HCT116 (cell line): ENCODE measurements at regions not wholly inside any gene's neighbourhood (a gene's known extent, or its start where the extent isn't known, plus 50 kb on each side); places are given as distances from the start of the nearest gene placed in this dataset.

Experiments
- ATAC-seq: fragments of 200-7000 bp; cut with Tn5 transposase; 2 replicates; pipeline ENCODE4 v1.9.1; 2020; ENCODE audit warnings: mild to moderate bottlenecking, moderate library complexity
- BruUV-seq: library from RNA; stranded (reverse); fragments of 400-500 nt; replicated peaks from 2 replicates; lab custom pipeline; 2021; lab: Mats Ljungman, UMichigan
- CTCF ChIA-PET: fragments of 300-600 bp; sonication (Branson Sonifier 250); formaldehyde crosslinking; loops from one replicate; lab custom pipeline; 2021; ENCODE audit warnings: antibody characterized with exemption; lab: Charles Lee
- POLR2A ChIA-PET: fragments of 300-600, 350-600 bp; sonication (Branson Sonifier 250); formaldehyde crosslinking; loops from one replicate; lab custom pipeline; 2021; ENCODE audit warnings: antibody characterized with exemption; lab: Charles Lee
- RAD21 ChIA-PET, 2 experiments: fragments of 300-600 bp; sonication (Branson Sonifier 250); formaldehyde crosslinking; loops; one replicate each; lab custom pipeline; 2023; ENCODE audit warnings: low total read pairs in 2 of 2; ENCODE audit not compliant: uncharacterized antibody in 2 of 2, unreplicated experiment in 2 of 2, low non-redundant PET in 1 of 2; lab: Charles Lee
- DNase-seq: peaks from one replicate; pipeline ENCODE4 v3.0.0-alpha.2; 2010; ENCODE audit warnings: low read depth, low spot score
- H2AFZ ChIP-seq: fragments of 200-600 bp; shearing (Covaris generic), sonication (generic); 2 replicates; pipeline ENCODE4 v1.6.1; 2017; ENCODE audit warnings: low read depth, mixed run types, mixed read lengths, antibody characterized with exemption, low read length; ENCODE audit not compliant: poor library complexity, severe bottlenecking
- H3K27ac ChIP-seq: 2 replicates; pipeline ENCODE4 v1.5.1; 2012; ENCODE audit warnings: low read depth, low read length
- H3K27me3 ChIP-seq: fragments of 200-600 bp; sonication (generic); 2 replicates; pipeline ENCODE4 v1.6.1; 2016; ENCODE audit warnings: mixed run types, low read length, mixed read lengths; ENCODE audit not compliant: insufficient read depth
- H3K36me3 ChIP-seq, 2 experiments: fragments of 200-500 bp in 1 of 2; fragments of 200-600 bp in 1 of 2; sonication (Bioruptor generic) in 1 of 2; sonication (generic) in 1 of 2; 2 replicates each; pipeline versions ENCODE4 v1.5.1 to v1.6.1; 2014 to 2016; ENCODE audit warnings: low read length in 2 of 2, inconsistent platforms in 1 of 2, mixed read lengths in 1 of 2, mixed run types in 1 of 2; ENCODE audit not compliant: insufficient read depth in 2 of 2, control insufficient read depth in 1 of 2
- H3K4me1 ChIP-seq, 2 experiments: fragments of 200-600 bp in 1 of 2; sonication (generic) in 1 of 2; 2 replicates each; pipeline versions ENCODE4 v1.5.1 to v1.6.1; 2012 to 2017; ENCODE audit warnings: low read length in 2 of 2, inconsistent platforms in 1 of 2, mild to moderate bottlenecking in 1 of 2, mixed read lengths in 1 of 2, mixed run types in 1 of 2, moderate library complexity in 1 of 2; ENCODE audit not compliant: insufficient read depth in 2 of 2, control insufficient read depth in 1 of 2
- H3K4me2 ChIP-seq: fragments of 200-600 bp; sonication (generic); 2 replicates; pipeline ENCODE4 v1.6.1; 2017; ENCODE audit warnings: mixed run types, low read length, mixed read lengths
- H3K4me3 ChIP-seq, 2 experiments: fragments of 200-600 bp in 1 of 2; sonication (generic) in 1 of 2; replicated peaks in 1 of 2; 2 replicates each; pipeline ENCODE4 v1.5.1; 2011 to 2016; ENCODE audit warnings: low read length in 2 of 2, control low read depth in 1 of 2, low read depth in 1 of 2, mild to moderate bottlenecking in 1 of 2, mixed read lengths in 1 of 2, mixed run types in 1 of 2
- H3K79me2 ChIP-seq: fragments of 200-600 bp; sonication (generic); 2 replicates; pipeline ENCODE4 v1.6.1; 2017; ENCODE audit warnings: mild to moderate bottlenecking, mixed run types, low read length, moderate library complexity, mixed read lengths; ENCODE audit not compliant: insufficient read depth
- H3K9ac ChIP-seq: fragments of 200-600 bp; sonication (generic); 2 replicates; pipeline ENCODE4 v1.6.1; 2016; ENCODE audit warnings: low read length, mixed read lengths
- H3K9me2 ChIP-seq: fragments of 200-600 bp; sonication (generic), shearing (Covaris generic); 2 replicates; pipeline ENCODE4 v1.6.1; 2017; ENCODE audit warnings: mixed run types, mild to moderate bottlenecking, moderate library complexity; ENCODE audit not compliant: insufficient read depth
- H3K9me3 ChIP-seq, 2 experiments: fragments of 200-500 bp in 1 of 2; fragments of 200-600 bp in 1 of 2; sonication (Bioruptor generic) in 1 of 2; sonication (generic) in 1 of 2; 2 replicates each; pipeline ENCODE4 v1.6.1; 2014 to 2017; ENCODE audit warnings: low read length in 2 of 2, mixed read lengths in 2 of 2, inconsistent platforms in 1 of 2, low read depth in 1 of 2, mild to moderate bottlenecking in 1 of 2, mixed run types in 1 of 2, moderate library complexity in 1 of 2; ENCODE audit not compliant: control insufficient read depth in 1 of 2, insufficient read depth in 1 of 2
- H4K20me1 ChIP-seq: fragments of 200-600 bp; sonication (generic), shearing (Covaris generic); 2 replicates; pipeline ENCODE4 v1.6.1; 2017; ENCODE audit warnings: mixed run types, mild to moderate bottlenecking, moderate library complexity; ENCODE audit not compliant: insufficient read depth
- CBX3 ChIP-seq: IDR thresholded peaks from 2 replicates; pipeline ENCODE4 v1.6.1; 2012; ENCODE audit warnings: low read depth
- CTCF ChIP-seq, 3 experiments: fragments of 200-600 bp in 1 of 3; sonication (generic) in 1 of 3; IDR thresholded peaks in 2 of 3; conservative IDR thresholded peaks in 1 of 3; 2 replicates each; pipeline ENCODE4 v1.5.1; 2012 to 2017; ENCODE audit warnings: low read depth in 2 of 3, low read length in 2 of 3, antibody characterized with exemption in 1 of 3, borderline replicate concordance in 1 of 3, control low read depth in 1 of 3, mild to moderate bottlenecking in 1 of 3, mixed read lengths in 1 of 3, mixed run types in 1 of 3, moderate library complexity in 1 of 3; ENCODE audit not compliant: insufficient read depth in 1 of 3
- EGR1 ChIP-seq: IDR thresholded peaks from 2 replicates; pipeline ENCODE4 v1.6.1; 2012; ENCODE audit warnings: low read depth
- ELF1 ChIP-seq: IDR thresholded peaks from 2 replicates; pipeline ENCODE4 v1.6.1; 2012; ENCODE audit warnings: low read depth, borderline replicate concordance
- EZH2phosphoT487 ChIP-seq: fragments of 200-600 bp; IDR thresholded peaks from 2 replicates; pipeline ENCODE4 v1.6.1; 2018; ENCODE audit warnings: antibody characterized with exemption, borderline replicate concordance
- MAX ChIP-seq: IDR thresholded peaks from 2 replicates; pipeline ENCODE4 v1.6.1; 2012
- RAD21 ChIP-seq: IDR thresholded peaks from 2 replicates; pipeline ENCODE4 v1.6.1; 2012; ENCODE audit warnings: low read depth, mild to moderate bottlenecking
- ZBTB33 ChIP-seq: IDR thresholded peaks from 2 replicates; pipeline ENCODE4 v1.6.1; 2011; ENCODE audit warnings: mild to moderate bottlenecking, low read length, moderate library complexity; ENCODE audit not compliant: insufficient replicate concordance; ENCODE audit errors: extremely low read depth
- ZFX ChIP-seq: fragments of 450-650 bp; IDR thresholded peaks from 2 replicates; pipeline ENCODE4 v1.6.1; 2017
- intact Hi-C: fragments of 100-400 bp; cut with micrococcal nuclease; formaldehyde crosslinking; loops from 2 replicates; pipeline ENCODE4 v1.10.0; 2022

- H3K4me3 ChIP-seq, result no peak overlapping the region
- no peak for ATAC-seq
- no peaks in the 10 kb centered on the region for H3K9me3 ChIP-seq
- no peak overlapping the region for H3K9ac ChIP-seq
- no peak for DNase-seq
- intact Hi-C loops, result no loop called here
- no peaks in the 10 kb centered on the region for H3K79me2 ChIP-seq
- no peaks in the 10 kb centered on the region for H4K20me1 ChIP-seq
- no peak overlapping the region for H2AFZ ChIP-seq
- ChIA-PET CTCF (no interaction called here), RAD21 (no interaction called here), POLR2A (no interaction called here)
- H3K4me1 ChIP-seq, result no peaks in the 10 kb centered on the region
- H3K27me3 ChIP-seq, result 0 out of 2 replicates have a peak, but pooled peaks cover 3% of the 10 kb centered on the region
- H3K36me3 ChIP-seq, result no peaks in the 10 kb centered on the region
- no peaks in the 10 kb centered on the region for H3K9me2 ChIP-seq
- BruUV-seq, result no TSS peak
- TF ChIP-seq RAD21 (no peak), ELF1 (no peak)
- H3K4me2 ChIP-seq, result no peak overlapping the region
- H3K27ac ChIP-seq, result no peak overlapping the region
Measured at GRCh38 chr15:39399600-39399999, 181.3 kb upstream of the THBS1 start.

GRCh38 chr15:39400002-39400401, 180.9 kb upstream of the THBS1 start:
- CTCF ChIA-PET, result no interaction called here
- H4K20me1 ChIP-seq, result no peaks in the 10 kb centered on the region
- H3K4me3 ChIP-seq, result no peak overlapping the region
- no peak overlapping the region for H3K9ac ChIP-seq
- H3K9me3 ChIP-seq, result no peaks in the 10 kb centered on the region
- RAD21 ChIA-PET, result no interaction called here
- no peak overlapping the region for H2AFZ ChIP-seq
- H3K9me2 ChIP-seq, result no peaks in the 10 kb centered on the region
- ATAC-seq, result no peak
- BruUV-seq, result no TSS peak
- intact Hi-C loops, result no loop called here
- H3K4me1 ChIP-seq, result no peaks in the 10 kb centered on the region
- H3K79me2 ChIP-seq, result no peaks in the 10 kb centered on the region
- POLR2A ChIA-PET, result no interaction called here
- no peak for DNase-seq
- H3K36me3 ChIP-seq, result no peaks in the 10 kb centered on the region
- H3K27ac ChIP-seq, result no peak overlapping the region
- no peak overlapping the region for H3K4me2 ChIP-seq
- TF ChIP-seq EGR1 (no peak), CTCF (IDR thresholded peaks at IDR 0.05 in 2 of 3, conservative IDR thresholded peaks at IDR 0.05 in 1 of 3; ENCODE audit: borderline replicate concordance in 1 of 3, insufficient read depth in 1 of 3, low read depth in 2 of 3, low read length in 2 of 3) (no peak), ZFX (no peak), MAX (no peak), RAD21 (no peak), ZBTB33 (no peak), ELF1 (no peak), EZH2phosphoT487 (no peak), CBX3 (no peak)
- H3K27me3 ChIP-seq, result 0 out of 2 replicates have a peak, but pooled peaks cover 3% of the 10 kb centered on the region
